ENCODE measurements at regions not wholly inside any gene's neighbourhood (a gene's known extent, or its start where the extent isn't known, plus 50 kb on each side); places are given as distances from the start of the nearest gene placed in this dataset.

DNA sequence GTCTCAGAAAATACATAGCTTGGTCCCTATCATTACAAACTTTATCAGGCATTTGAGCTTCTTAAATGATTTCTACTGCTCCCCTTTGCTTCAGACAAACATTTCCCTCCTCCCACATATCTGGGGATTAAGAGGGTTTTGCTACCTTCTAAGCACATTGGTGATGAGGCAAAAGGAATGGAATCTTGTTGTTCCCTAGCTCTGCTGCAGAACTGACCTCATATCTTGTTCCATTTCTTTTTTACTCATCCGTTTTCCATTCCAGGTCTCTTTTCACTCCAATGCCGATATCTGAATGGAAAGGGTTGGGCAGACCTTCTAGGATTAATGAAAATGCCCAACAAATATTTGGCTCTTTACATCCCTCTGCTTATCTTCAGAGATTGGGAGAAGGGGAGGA, 444.6 kb downstream of the ZNF608 start:
- TF ChIP-seq, protein P1, sequence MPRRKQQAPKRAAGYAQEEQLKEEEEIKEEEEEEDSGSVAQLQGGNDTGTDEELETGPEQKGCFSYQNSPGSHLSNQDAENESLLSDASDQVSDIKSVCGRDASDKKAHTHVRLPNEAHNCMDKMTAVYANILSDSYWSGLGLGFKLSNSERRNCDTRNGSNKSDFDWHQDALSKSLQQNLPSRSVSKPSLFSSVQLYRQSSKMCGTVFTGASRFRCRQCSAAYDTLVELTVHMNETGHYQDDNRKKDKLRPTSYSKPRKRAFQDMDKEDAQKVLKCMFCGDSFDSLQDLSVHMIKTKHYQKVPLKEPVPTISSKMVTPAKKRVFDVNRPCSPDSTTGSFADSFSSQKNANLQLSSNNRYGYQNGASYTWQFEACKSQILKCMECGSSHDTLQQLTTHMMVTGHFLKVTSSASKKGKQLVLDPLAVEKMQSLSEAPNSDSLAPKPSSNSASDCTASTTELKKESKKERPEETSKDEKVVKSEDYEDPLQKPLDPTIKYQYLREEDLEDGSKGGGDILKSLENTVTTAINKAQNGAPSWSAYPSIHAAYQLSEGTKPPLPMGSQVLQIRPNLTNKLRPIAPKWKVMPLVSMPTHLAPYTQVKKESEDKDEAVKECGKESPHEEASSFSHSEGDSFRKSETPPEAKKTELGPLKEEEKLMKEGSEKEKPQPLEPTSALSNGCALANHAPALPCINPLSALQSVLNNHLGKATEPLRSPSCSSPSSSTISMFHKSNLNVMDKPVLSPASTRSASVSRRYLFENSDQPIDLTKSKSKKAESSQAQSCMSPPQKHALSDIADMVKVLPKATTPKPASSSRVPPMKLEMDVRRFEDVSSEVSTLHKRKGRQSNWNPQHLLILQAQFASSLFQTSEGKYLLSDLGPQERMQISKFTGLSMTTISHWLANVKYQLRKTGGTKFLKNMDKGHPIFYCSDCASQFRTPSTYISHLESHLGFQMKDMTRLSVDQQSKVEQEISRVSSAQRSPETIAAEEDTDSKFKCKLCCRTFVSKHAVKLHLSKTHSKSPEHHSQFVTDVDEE (CRISPR knock-in tag; IDR thresholded peaks at IDR 0.05), result no peak
- TF ChIP-seq PPARA (CRISPR knock-in tag; IDR thresholded peaks at IDR 0.05; ENCODE audit: borderline replicate concordance) (no peak), ZNF70 (CRISPR knock-in tag; IDR thresholded peaks at IDR 0.05) (no peak), ZNF8 (CRISPR knock-in tag; IDR thresholded peaks at IDR 0.05) (no peak), OSR1 (CRISPR knock-in tag; IDR thresholded peaks at IDR 0.05) (no peak), GLIS3 (CRISPR knock-in tag; IDR thresholded peaks at IDR 0.05) (no peak), ZFP30 (CRISPR knock-in tag; IDR thresholded peaks at IDR 0.05) (no peak), RARB (CRISPR knock-in tag; IDR thresholded peaks at IDR 0.05) (no peak), CSDC2 (CRISPR knock-in tag; IDR thresholded peaks at IDR 0.05) (no peak), ZC3H10 (CRISPR knock-in tag; IDR thresholded peaks at IDR 0.05) (no peak), TOX (CRISPR knock-in tag; IDR thresholded peaks at IDR 0.05; ENCODE audit: borderline replicate concordance) (no peak), ISL1 (CRISPR knock-in tag; IDR thresholded peaks at IDR 0.05) (no peak)
- TF ChIP-seq, protein P2, sequence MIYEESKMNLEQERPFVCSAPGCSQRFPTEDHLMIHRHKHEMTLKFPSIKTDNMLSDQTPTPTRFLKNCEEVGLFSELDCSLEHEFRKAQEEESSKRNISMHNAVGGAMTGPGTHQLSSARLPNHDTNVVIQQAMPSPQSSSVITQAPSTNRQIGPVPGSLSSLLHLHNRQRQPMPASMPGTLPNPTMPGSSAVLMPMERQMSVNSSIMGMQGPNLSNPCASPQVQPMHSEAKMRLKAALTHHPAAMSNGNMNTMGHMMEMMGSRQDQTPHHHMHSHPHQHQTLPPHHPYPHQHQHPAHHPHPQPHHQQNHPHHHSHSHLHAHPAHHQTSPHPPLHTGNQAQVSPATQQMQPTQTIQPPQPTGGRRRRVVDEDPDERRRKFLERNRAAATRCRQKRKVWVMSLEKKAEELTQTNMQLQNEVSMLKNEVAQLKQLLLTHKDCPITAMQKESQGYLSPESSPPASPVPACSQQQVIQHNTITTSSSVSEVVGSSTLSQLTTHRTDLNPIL (CRISPR knock-in tag; IDR thresholded peaks at IDR 0.05; ENCODE audit: low read depth), result no peak
- TF ChIP-seq, protein P3, sequence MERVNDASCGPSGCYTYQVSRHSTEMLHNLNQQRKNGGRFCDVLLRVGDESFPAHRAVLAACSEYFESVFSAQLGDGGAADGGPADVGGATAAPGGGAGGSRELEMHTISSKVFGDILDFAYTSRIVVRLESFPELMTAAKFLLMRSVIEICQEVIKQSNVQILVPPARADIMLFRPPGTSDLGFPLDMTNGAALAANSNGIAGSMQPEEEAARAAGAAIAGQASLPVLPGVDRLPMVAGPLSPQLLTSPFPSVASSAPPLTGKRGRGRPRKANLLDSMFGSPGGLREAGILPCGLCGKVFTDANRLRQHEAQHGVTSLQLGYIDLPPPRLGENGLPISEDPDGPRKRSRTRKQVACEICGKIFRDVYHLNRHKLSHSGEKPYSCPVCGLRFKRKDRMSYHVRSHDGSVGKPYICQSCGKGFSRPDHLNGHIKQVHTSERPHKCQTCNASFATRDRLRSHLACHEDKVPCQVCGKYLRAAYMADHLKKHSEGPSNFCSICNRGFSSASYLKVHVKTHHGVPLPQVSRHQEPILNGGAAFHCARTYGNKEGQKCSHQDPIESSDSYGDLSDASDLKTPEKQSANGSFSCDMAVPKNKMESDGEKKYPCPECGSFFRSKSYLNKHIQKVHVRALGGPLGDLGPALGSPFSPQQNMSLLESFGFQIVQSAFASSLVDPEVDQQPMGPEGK (CRISPR knock-in tag; IDR thresholded peaks at IDR 0.05; ENCODE audit: borderline replicate concordance), result no peak
- TF ChIP-seq, protein P4, sequence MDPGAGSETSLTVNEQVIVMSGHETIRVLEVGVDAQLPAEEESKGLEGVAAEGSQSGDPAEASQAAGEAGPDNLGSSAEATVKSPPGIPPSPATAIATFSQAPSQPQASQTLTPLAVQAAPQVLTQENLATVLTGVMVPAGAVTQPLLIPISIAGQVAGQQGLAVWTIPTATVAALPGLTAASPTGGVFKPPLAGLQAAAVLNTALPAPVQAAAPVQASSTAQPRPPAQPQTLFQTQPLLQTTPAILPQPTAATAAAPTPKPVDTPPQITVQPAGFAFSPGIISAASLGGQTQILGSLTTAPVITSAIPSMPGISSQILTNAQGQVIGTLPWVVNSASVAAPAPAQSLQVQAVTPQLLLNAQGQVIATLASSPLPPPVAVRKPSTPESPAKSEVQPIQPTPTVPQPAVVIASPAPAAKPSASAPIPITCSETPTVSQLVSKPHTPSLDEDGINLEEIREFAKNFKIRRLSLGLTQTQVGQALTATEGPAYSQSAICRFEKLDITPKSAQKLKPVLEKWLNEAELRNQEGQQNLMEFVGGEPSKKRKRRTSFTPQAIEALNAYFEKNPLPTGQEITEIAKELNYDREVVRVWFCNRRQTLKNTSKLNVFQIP (CRISPR knock-in tag; IDR thresholded peaks at IDR 0.05; ENCODE audit: borderline replicate concordance, low read depth), result no peak
- ATAC-seq, result no peak

DNA sequence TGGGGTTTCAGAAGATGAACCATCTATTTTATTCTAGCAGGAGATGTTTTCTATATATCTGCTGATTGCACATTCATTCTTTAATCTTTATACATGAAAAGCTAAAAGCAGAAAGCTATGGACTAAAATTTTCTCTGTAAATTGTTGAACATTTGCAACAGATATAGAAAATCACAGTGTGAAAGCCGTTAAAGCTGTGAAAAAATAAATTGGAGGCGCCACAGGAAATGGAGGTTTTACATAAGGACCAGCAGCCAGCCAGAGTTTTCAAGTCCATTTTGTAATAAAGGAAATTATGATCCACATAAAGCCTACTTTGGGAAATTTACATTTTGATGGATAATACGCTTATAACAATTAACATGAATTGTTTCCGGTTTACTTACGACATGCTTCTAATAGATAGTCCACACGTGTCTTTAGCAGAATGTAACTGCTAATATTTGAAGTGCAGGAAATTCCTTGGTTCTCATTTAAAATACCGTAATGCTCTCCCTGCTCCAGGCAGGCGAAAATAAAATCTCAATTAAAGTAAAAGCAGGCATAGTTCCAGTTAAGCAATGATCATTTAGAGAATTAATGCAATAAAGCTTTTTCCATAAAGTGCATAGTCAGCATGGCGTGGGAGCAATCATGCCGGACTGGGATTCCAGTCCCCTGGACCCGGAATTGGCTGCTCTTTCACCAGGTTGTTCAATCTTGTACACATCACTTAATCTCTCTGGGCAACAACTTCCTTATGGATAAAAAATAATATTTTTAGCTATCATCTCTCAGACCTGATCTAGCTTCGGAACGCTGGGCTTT, 445.4 kb downstream of the ZNF608 start:
- no peak for TF ChIP-seq TCF4 (CRISPR knock-in tag; IDR thresholded peaks at IDR 0.05; ENCODE audit: borderline replicate concordance)
- no peak for TF ChIP-seq ZFP3 (CRISPR knock-in tag; IDR thresholded peaks at IDR 0.05)
- no peak for TF ChIP-seq ARNTL (CRISPR knock-in tag; IDR thresholded peaks at IDR 0.05; ENCODE audit: borderline replicate concordance, low read depth)
- TF ChIP-seq SNAI2 (CRISPR knock-in tag; IDR thresholded peaks at IDR 0.05), result no peak
- TF ChIP-seq ZC3H10 (CRISPR knock-in tag; IDR thresholded peaks at IDR 0.05), result no peak
- TF ChIP-seq, protein P5, sequence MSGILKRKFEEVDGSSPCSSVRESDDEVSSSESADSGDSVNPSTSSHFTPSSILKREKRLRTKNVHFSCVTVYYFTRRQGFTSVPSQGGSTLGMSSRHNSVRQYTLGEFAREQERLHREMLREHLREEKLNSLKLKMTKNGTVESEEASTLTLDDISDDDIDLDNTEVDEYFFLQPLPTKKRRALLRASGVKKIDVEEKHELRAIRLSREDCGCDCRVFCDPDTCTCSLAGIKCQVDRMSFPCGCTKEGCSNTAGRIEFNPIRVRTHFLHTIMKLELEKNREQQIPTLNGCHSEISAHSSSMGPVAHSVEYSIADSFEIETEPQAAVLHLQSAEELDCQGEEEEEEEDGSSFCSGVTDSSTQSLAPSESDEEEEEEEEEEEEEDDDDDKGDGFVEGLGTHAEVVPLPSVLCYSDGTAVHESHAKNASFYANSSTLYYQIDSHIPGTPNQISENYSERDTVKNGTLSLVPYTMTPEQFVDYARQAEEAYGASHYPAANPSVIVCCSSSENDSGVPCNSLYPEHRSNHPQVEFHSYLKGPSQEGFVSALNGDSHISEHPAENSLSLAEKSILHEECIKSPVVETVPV (CRISPR knock-in tag; IDR thresholded peaks at IDR 0.05), result no peak
- TF ChIP-seq GLIS3 (CRISPR knock-in tag; IDR thresholded peaks at IDR 0.05), result no peak
- TF ChIP-seq, protein P1 (CRISPR knock-in tag; IDR thresholded peaks at IDR 0.05), result no peak
- TF ChIP-seq ZNF8 (CRISPR knock-in tag; IDR thresholded peaks at IDR 0.05), result no peak
- TF ChIP-seq, protein P3 (CRISPR knock-in tag; IDR thresholded peaks at IDR 0.05; ENCODE audit: borderline replicate concordance), result no peak
- ATAC-seq, result no peak
